Esophagus squamous epithelium (tissue), 5 donors: ENCODE measurements at regions not wholly inside any gene's neighbourhood (a gene's known extent, or its start where the extent isn't known, plus 50 kb on each side); places are given as distances from the start of the nearest gene placed in this dataset.

Experiments used
- DNase-seq: peaks from one replicate; lab custom pipeline; 2025; lab: John Stamatoyannopoulos, UW
- H3K27ac ChIP-seq, 4 donors: fragments of 200-600 bp; sonication (generic); one replicate each; pipeline ENCODE4 v1.5.1; 2016 to 2019; ENCODE audit warnings: mild to moderate bottlenecking in 1 of 4
- H3K27me3 ChIP-seq, 4 donors: fragments of 200-600 bp; sonication (generic); 1 replicate in 3 of 4; 2 replicates in 1 of 4; pipeline versions ENCODE4 v1.5.1 to v1.6.0; 2017 to 2021; ENCODE audit warnings: antibody characterized with exemption in 1 of 4
- H3K36me3 ChIP-seq, 3 donors: fragments of 200-600 bp; sonication (generic); one replicate each; pipeline ENCODE4 v1.5.1; 2016 to 2019
- H3K4me1 ChIP-seq, 3 donors: fragments of 200-600 bp; sonication (generic); one replicate each; pipeline ENCODE4 v1.5.1; 2017 to 2019
- H3K4me3 ChIP-seq, 4 donors: fragments of 200-600 bp; sonication (generic); 1 replicate in 3 of 4; 2 replicates in 1 of 4; pipeline ENCODE4 v1.5.1; 2016 to 2019; ENCODE audit warnings: mild to moderate bottlenecking in 2 of 4, moderate library complexity in 1 of 4
- H3K9me3 ChIP-seq, 3 donors: fragments of 200-600 bp; sonication (generic); one replicate each; pipeline ENCODE4 v1.5.1; 2016 to 2019
- POLR2A ChIP-seq, 4 donors: fragments of 450-650 bp; IDR thresholded peaks; one replicate each; pipeline ENCODE4 v1.6.1; 2017; ENCODE audit warnings: antibody characterized with exemption in 4 of 4, mild to moderate bottlenecking in 4 of 4, moderate library complexity in 3 of 4
- WGBS, 2 donors: methylation state at CpG; one replicate each; pipeline ENCODE4 v1.1.5; 2018; 5-methylcytosine and 5-hydroxymethylcytosine counted together
- intact Hi-C: fragments of 100-400 bp; cut with DNase I; formaldehyde crosslinking; loops from one replicate; pipeline ENCODE4 v1.15.0; 2022
- TF ChIP-seq, protein P1 (sequence below), 6 experiments: fragments of 450-650 bp in 4 of 6; fragments of 200-600 bp in 2 of 6; sonication (generic) in 2 of 6; IDR thresholded peaks; one replicate each; pipeline ENCODE4 v1.5.1; 2016 to 2019; ENCODE audit warnings: antibody characterized with exemption in 6 of 6, mild to moderate bottlenecking in 4 of 6, moderate library complexity in 4 of 6
- donor health status: DM: yes; HTN: yes; CAD: no.

DNA sequence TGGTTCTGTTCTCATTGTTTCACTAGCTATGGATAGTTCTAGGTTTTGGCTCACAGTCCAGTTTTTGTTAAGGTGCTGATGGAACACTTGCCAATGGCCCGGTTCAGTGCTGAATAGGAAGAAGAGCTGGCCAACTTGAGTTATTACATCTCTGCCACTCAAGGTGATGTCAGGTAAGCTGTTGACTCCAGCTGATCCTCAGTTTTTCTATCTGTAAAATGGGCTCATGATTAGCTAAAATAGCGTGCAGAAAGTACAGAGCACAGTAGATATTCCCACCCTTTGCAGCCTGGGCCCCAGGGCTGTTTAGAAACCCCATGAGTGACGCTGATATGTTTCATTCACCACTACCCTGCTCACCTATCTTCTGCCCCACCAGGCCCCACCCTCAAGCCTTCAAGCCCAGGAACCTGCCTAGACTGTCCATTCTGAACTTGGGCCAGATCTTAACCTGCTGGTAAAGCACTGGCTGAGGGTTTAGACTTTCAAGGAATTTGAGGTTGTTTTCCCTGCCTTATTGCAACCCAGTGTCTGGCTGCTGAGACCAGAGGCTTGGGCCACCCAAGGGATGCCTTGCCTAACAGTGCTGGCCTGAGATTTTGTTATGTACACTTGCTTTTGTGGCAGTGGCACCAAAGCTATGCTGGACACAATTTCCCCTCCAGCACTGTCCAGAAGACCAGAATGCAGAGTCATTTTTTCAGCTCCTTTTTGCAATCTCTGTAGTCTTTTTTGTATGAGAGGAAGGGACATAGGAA, 378.2 kb upstream of the ZMIZ1 start:
- TF ChIP-seq, protein P1, sequence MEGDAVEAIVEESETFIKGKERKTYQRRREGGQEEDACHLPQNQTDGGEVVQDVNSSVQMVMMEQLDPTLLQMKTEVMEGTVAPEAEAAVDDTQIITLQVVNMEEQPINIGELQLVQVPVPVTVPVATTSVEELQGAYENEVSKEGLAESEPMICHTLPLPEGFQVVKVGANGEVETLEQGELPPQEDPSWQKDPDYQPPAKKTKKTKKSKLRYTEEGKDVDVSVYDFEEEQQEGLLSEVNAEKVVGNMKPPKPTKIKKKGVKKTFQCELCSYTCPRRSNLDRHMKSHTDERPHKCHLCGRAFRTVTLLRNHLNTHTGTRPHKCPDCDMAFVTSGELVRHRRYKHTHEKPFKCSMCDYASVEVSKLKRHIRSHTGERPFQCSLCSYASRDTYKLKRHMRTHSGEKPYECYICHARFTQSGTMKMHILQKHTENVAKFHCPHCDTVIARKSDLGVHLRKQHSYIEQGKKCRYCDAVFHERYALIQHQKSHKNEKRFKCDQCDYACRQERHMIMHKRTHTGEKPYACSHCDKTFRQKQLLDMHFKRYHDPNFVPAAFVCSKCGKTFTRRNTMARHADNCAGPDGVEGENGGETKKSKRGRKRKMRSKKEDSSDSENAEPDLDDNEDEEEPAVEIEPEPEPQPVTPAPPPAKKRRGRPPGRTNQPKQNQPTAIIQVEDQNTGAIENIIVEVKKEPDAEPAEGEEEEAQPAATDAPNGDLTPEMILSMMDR (IDR thresholded peaks at IDR 0.05): no peak
- no peak for TF ChIP-seq POLR2A (IDR thresholded peaks at IDR 0.05)
- intact Hi-C loops: no loop called here
- DNase-seq: no peak
- Histone ChIP-seq H3K4me3 (no peak overlapping the region), H3K36me3 (no peaks in the 10 kb centered on the region), H3K27me3 (peaks cover 0 to 17% (median 0%) of the 10 kb centered on the region in 4 donors), H3K27ac (no peak overlapping the region), H3K4me1 (peaks cover 0 to 24% (median 0%) of the 10 kb centered on the region in 3 donors), H3K9me3 (no peaks in the 10 kb centered on the region)
- 70 to 88% methylated on average over 3 of the region's 3 CpGs for WGBS, 2 donors

DNA sequence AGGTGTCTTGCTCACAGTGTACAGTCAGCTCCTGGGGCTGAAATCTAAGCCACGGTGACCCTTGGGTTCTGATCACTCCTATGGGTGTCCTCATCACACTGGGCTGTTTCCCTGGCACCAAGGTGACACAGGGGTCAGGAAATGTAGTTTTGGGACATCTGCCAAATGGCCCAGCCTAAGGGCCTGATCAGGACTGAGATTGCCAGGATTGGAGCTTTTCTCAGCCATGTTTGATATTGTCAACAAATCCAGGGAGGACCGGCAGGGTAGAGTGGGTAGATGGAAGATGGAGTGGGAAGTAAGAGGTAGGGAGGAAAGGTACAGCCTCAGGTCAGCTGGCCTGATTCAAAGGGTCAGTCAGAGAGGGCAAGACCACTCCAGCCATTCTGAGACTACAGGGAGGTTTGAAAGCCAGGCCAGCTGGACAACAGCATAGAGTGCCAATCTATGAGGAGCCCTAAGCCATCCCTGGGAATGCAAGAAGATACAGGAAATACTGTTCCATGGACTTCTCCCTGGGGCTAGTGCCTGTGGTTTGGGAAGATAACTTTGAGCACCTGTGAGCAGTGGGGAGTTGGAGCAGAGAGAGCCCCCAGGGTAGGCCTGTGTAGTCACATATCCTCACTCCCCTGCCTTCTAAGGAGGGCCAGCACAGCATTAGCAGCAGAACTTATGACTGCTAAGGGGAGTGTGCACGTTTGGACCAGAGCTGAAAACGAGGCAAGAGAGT, 377.3 kb upstream of the ZMIZ1 start:
- Histone ChIP-seq H3K4me3 (no peak overlapping the region), H3K9me3 (no peaks in the 10 kb centered on the region), H3K36me3 (no peaks in the 10 kb centered on the region), H3K4me1 (peaks cover 0 to 24% (median 0%) of the 10 kb centered on the region in 3 donors), H3K27ac (no peak overlapping the region), H3K27me3 (peaks cover 0 to 17% (median 0%) of the 10 kb centered on the region in 4 donors)
- intact Hi-C loops: no loop called here
- 59 to 62% methylated on average over 4 of the region's 4 CpGs for WGBS, 2 donors
- DNase-seq: no peak
- TF ChIP-seq, protein P1 (IDR thresholded peaks at IDR 0.05): no peak
- no peak for TF ChIP-seq POLR2A (IDR thresholded peaks at IDR 0.05)

GRCh38 chr10:78692071-78692470, 376.7 kb upstream of the ZMIZ1 start:
- TF ChIP-seq, protein P1 (IDR thresholded peaks at IDR 0.05): no peak
- no peak for TF ChIP-seq POLR2A (IDR thresholded peaks at IDR 0.05)
- intact Hi-C loops: no loop called here

DNA sequence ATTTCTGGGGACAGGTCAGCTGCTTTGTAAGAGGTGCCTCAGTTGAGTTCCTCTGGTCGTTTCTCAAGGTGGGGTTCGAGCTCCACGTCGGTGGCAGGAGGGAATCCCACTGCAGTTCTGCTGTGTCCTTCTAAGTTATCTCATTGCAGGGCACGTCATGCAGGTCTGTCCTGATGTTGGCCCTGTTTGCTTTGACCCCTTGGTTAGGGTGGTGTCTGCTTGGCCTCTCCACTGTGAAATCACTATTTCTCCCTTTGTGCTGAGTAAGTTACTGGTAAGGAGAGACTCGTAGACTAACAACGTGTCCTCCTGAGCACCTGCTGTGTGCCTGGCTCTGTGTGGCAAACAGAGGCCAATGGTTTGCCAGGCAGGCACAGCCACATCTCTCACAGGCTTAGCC, 372.9 kb upstream of the ZMIZ1 start:
- no peaks in the 10 kb centered on the region for H3K9me3 ChIP-seq
- intact Hi-C loops: no loop called here
- no peak for DNase-seq
- H3K4me1 ChIP-seq: peaks cover 0 to 11% (median 2%) of the 10 kb centered on the region in 3 donors
- no peak overlapping the region for H3K27ac ChIP-seq
- WGBS, 2 donors: 83 to 85% methylated on average over 5 to 7 of the region's 7 CpGs
- TF ChIP-seq POLR2A (IDR thresholded peaks at IDR 0.05): no peak
- TF ChIP-seq, protein P1 (IDR thresholded peaks at IDR 0.05): no peak
- H3K36me3 ChIP-seq: no peaks in the 10 kb centered on the region
- peaks cover 0 to 12% (median 0%) of the 10 kb centered on the region in 4 donors for H3K27me3 ChIP-seq
- H3K4me3 ChIP-seq: no peak overlapping the region

More at GRCh38 chr10:78692071-78692470, 376.7 kb upstream of the ZMIZ1 start:
- WGBS, 2 donors: 85 to 88% methylated on average over 4 of the region's 4 CpGs
- no peak overlapping the region for H3K4me3 ChIP-seq
- DNase-seq: no peak
- H3K9me3 ChIP-seq: no peaks in the 10 kb centered on the region
- no peaks in the 10 kb centered on the region for H3K36me3 ChIP-seq
- H3K4me1 ChIP-seq: peaks cover 0 to 28% (median 0%) of the 10 kb centered on the region in 3 donors
- H3K27ac ChIP-seq: no peak overlapping the region
- peaks cover 0 to 21% (median 0%) of the 10 kb centered on the region in 4 donors for H3K27me3 ChIP-seq
